Astrocyte of the cerebellum (primary cell): ENCODE measurements at regions not wholly inside any gene's neighbourhood (a gene's known extent, or its start where the extent isn't known, plus 50 kb on each side); places are given as distances from the start of the nearest gene placed in this dataset.
"Not testable (repeated sequence)": the region's sequence is repeated elsewhere in the genome, so short reads cannot be mapped to it uniquely, and the experiment has no call there.

Experiments
- DNase-seq: peaks from one replicate; pipeline ENCODE4 v3.0.0-alpha.2; 2011; ENCODE audit warnings: low read depth
- H3K4me3 ChIP-seq: 2 replicates; pipeline ENCODE4 v1.5.1; 2011; ENCODE audit warnings: mild to moderate bottlenecking, low read depth, low read length, moderate library complexity
- CTCF ChIP-seq: IDR thresholded peaks from 2 replicates; pipeline ENCODE4 v1.5.1; 2012; ENCODE audit warnings: low read length, low read depth, moderate library complexity, mild to moderate bottlenecking; ENCODE audit errors: missing control alignments
- in situ Hi-C: cut with HindIII; loops from 2 replicates; pipeline ENCODE4 v1.10.0; 2017; ENCODE audit warnings: low sequenced_read_pairs

DNA sequence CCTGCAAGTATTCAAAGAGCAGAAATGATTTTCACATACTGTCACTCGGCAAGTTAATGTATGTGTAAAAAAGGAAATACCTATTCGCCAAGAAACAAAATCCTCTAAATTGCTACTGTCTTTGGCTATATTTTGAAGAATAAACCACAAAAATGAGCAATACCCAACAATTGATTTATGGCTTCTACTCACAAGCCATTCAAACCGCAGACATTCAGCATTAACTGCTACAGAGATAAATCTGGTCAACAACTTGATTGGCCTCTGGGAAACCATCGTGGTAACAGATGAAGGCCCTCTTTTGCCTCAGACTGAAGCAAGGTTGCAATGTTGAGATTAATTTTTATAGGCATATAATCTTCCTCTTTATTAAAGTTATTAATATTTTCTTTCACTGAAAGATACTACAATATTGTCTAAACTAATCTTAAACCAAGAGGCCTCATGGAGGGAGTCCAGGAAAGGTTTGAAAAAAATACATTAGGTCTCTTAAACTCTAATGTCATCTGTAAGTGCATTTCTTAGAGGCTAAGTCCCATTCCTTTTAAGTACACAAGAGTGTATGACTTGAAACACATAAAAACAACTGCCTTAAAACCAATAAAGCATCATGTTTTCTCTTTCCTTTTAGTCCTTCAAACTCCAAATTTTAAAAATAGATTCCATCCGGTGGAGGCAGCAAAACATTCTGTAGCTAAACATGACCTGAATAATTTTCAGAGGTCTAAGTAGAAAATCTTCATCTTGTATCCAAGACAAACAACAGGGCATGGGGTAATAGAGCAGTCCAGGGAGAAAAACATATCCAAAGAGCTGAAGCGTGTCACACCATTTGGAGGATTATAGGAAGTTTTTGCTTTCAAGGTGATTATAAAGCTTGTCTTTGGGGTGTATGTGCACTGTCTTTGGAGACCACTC, 162.4 kb upstream of the TGFBR2 start:
- no peak for TF ChIP-seq CTCF
- DNase-seq = no peak
- in situ Hi-C loops = loop anchor here (5.0 kb wide), 1 partner anchor 53 kb away; no protein-coding TSS in a partner anchor

DNA sequence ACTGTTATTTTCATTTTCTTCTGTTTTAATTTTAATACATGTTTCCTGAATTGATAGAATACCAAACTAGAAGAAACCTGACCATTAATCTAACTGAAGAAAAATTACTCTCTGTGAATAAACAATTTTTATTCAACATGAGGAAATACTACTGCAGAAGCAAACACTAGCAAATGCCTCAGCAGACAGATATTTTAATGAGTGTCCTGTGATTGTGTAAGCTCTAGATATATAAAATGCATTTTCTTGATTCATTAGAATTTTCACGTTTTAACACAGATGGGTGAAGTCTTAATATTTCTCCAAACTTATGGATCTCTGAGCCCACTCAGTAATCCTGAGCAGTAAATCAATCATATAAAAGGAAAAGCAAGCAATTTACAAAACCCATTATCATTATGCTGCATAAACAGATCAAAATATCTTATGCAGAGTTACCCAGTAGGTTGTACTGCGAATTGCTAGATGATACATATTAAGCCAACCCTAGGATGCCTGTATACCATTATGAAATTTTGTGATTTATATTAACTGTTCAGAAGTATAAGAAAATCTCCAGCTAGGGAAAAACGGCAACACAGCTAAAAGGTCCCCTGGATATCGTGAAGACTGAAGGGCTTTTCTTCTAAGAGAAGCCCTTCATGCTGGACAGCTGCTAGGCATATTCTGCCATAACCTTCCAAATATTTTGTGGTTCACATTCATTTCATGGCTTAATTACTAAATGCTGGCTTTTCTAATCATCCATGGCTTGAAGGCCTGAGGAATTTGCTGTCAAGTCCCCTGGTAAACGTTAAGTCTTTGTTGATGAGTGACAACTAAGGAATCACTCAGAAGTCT, 157.7 kb upstream of the TGFBR2 start:
- in situ Hi-C loops = no loop called here
- H3K4me3 ChIP-seq = no peak overlapping the region
- no peak for TF ChIP-seq CTCF
- no peak for DNase-seq

More for the DNA sequence above, 162.4 kb upstream of the TGFBR2 start:
- no peak overlapping the region for H3K4me3 ChIP-seq

- in situ Hi-C loops = no loop called here
- H3K4me3 ChIP-seq = no peak overlapping the region
- no peak for DNase-seq
- TF ChIP-seq CTCF = no peak
Measured at GRCh38 chr3:30449290-30449632, 157.1 kb upstream of the TGFBR2 start.

- no peak for TF ChIP-seq CTCF
- no peak overlapping the region for H3K4me3 ChIP-seq
- no peak for DNase-seq
- in situ Hi-C loops = no loop called here
Measured at GRCh38 chr3:30452446-30452845, 154.0 kb upstream of the TGFBR2 start.

- H3K4me3 ChIP-seq = no peak overlapping the region
- TF ChIP-seq CTCF = no peak
- no peak for DNase-seq
- in situ Hi-C loops = no loop called here
Measured at GRCh38 chr3:30453360-30454039, 152.9 kb upstream of the TGFBR2 start.

GRCh38 chr3:30454636-30455035, 151.8 kb upstream of the TGFBR2 start:
- in situ Hi-C loops = loop anchor here (5.0 kb wide), 1 partner anchor 68 kb away; no protein-coding TSS in a partner anchor
- no peak for DNase-seq
- TF ChIP-seq CTCF = no peak

GRCh38 chr3:30455112-30455511, 151.3 kb upstream of the TGFBR2 start:
- in situ Hi-C loops = loop anchor here (5.0 kb wide), 1 partner anchor 67 kb away; no protein-coding TSS in a partner anchor
- H3K4me3 ChIP-seq, DNase-seq: not testable (repeated sequence)

More at GRCh38 chr3:30454636-30455035, 151.8 kb upstream of the TGFBR2 start:
- no peak overlapping the region for H3K4me3 ChIP-seq
